ENCODE measurements at regions not wholly inside any gene's neighbourhood (a gene's known extent, or its start where the extent isn't known, plus 50 kb on each side); places are given as distances from the start of the nearest gene placed in this dataset.
"Not testable (repeated sequence)": the region's sequence is repeated elsewhere in the genome, so short reads cannot be mapped to it uniquely, and the experiment has no call there.

- Mint-ChIP-seq H3K36me3 (ENCODE audit: low read depth) (peaks cover 9% of the 10 kb centered on the region), H3K4me1 (peaks cover 40% of the 10 kb centered on the region), H3K4me3 (no peak overlapping the region), H3K9me3 (peaks cover 20% of the 10 kb centered on the region), H3K27me3 (peaks cover 3% of the 10 kb centered on the region), H3K27ac (peak overlapping the region; percentile 11)
- ATAC-seq: no peak
- DNase-seq: no peak
Measured at GRCh38 chr7:106459397-106460072, 174.8 kb upstream of the NAMPT start.

DNA sequence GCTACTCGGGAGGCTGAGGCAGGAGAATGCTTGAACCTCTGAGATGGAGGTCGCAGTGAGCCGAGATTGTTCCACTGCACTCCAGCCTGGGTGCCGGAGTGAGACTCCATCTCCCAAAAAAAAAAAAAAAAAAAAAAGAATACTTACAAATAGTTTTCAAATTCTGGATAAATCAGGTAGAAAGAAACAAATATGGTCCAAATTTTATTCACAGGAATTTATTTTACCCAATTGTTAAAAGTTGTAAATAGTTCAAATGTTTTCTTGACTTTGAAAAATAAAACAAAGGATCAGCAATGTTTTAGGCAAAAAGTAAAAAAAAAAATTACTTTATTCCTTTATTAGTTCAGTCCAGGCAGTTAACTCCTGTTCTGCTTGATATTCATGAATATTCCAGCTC lies 172.9 kb upstream of the NAMPT start:
- no peak overlapping the region for H3K27ac Mint-ChIP-seq
- H3K36me3 Mint-ChIP-seq (ENCODE audit: low read depth): peaks cover 12% of the 10 kb centered on the region
- peaks cover 33% of the 10 kb centered on the region for H3K9me3 Mint-ChIP-seq
- no peak overlapping the region for H3K4me3 Mint-ChIP-seq
- DNase-seq: no peak
- H3K4me1 Mint-ChIP-seq: peaks cover 27% of the 10 kb centered on the region
- peaks cover 5% of the 10 kb centered on the region for H3K27me3 Mint-ChIP-seq
- no peak for ATAC-seq

- ATAC-seq: no peak
- peaks cover 14% of the 10 kb centered on the region for H3K4me1 Mint-ChIP-seq
Measured at GRCh38 chr7:106456329-106456728, 171.5 kb upstream of the NAMPT start.

GRCh38 chr7:106452031-106452851 lies 167.5 kb upstream of the NAMPT start:
- peaks cover 28% of the 10 kb centered on the region for H3K36me3 Mint-ChIP-seq (ENCODE audit: low read depth)
- peaks cover 38% of the 10 kb centered on the region for H3K9me3 Mint-ChIP-seq
- no peak for DNase-seq
- no peak overlapping the region for H3K4me3 Mint-ChIP-seq
- H3K27ac Mint-ChIP-seq: no peak overlapping the region
- peaks cover 19% of the 10 kb centered on the region for H3K4me1 Mint-ChIP-seq
- no peak for ATAC-seq
- peaks cover 5% of the 10 kb centered on the region for H3K27me3 Mint-ChIP-seq

More at GRCh38 chr7:106456329-106456728, 171.5 kb upstream of the NAMPT start:
- H3K9me3 Mint-ChIP-seq: peaks cover 38% of the 10 kb centered on the region
- H3K27me3 Mint-ChIP-seq: peaks cover 5% of the 10 kb centered on the region
- no peak overlapping the region for H3K4me3 Mint-ChIP-seq
- no peak for DNase-seq
- H3K27ac Mint-ChIP-seq: no peak overlapping the region
- H3K36me3 Mint-ChIP-seq (ENCODE audit: low read depth): peaks cover 18% of the 10 kb centered on the region

DNA sequence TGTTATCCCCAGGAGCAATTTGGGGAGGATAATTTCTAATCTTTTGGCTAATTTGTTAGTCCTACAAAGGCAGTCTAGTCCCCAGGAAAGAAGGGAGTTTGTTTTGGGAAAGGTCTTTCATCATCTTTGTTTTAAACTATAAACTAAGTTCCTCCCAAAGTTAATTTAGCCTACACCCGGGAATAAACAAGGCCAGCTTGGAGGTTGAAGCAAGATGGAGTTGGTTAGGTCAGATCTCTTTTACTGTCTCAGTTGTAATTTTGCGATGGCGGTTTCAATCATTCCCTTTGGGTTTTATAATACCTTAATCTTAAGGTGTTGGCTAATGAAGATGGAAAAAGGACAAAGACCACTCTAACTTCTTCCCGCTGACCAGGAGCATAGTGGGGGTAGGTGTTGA lies 166.4 kb upstream of the NAMPT start:
- H3K36me3 Mint-ChIP-seq (ENCODE audit: low read depth): peaks cover 28% of the 10 kb centered on the region
- peaks cover 19% of the 10 kb centered on the region for H3K4me1 Mint-ChIP-seq
- no peak overlapping the region for H3K27ac Mint-ChIP-seq
- DNase-seq: no peak
- peaks cover 38% of the 10 kb centered on the region for H3K9me3 Mint-ChIP-seq
- no peak overlapping the region for H3K4me3 Mint-ChIP-seq
- peaks cover 5% of the 10 kb centered on the region for H3K27me3 Mint-ChIP-seq
- no peak for ATAC-seq

DNA sequence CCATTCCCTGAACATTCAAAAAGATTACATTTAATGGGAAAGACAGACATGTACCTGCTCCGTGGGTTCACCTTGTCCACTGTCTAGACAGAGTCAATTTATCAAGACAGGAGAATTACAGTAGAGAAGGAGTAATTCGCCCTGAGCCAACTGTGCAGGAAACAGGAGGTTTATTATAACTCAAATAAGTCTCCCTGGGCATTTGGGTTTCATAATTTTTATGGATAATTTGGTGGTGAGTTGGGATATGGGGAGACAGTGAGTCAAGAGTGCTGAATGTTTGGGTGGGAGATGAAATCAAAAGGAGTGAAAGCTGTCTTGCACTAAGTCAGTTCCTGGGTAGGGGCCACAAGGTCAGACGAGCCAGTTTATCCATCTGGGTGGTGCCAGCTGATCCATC lies 165.9 kb upstream of the NAMPT start:
- ATAC-seq: no peak
- H3K9me3 Mint-ChIP-seq: peaks cover 35% of the 10 kb centered on the region
- H3K27ac Mint-ChIP-seq: no peak overlapping the region
- DNase-seq: no peak
- peaks cover 28% of the 10 kb centered on the region for H3K36me3 Mint-ChIP-seq (ENCODE audit: low read depth)
- peaks cover 19% of the 10 kb centered on the region for H3K4me1 Mint-ChIP-seq
- peaks cover 4% of the 10 kb centered on the region for H3K27me3 Mint-ChIP-seq
- no peak overlapping the region for H3K4me3 Mint-ChIP-seq

DNA sequence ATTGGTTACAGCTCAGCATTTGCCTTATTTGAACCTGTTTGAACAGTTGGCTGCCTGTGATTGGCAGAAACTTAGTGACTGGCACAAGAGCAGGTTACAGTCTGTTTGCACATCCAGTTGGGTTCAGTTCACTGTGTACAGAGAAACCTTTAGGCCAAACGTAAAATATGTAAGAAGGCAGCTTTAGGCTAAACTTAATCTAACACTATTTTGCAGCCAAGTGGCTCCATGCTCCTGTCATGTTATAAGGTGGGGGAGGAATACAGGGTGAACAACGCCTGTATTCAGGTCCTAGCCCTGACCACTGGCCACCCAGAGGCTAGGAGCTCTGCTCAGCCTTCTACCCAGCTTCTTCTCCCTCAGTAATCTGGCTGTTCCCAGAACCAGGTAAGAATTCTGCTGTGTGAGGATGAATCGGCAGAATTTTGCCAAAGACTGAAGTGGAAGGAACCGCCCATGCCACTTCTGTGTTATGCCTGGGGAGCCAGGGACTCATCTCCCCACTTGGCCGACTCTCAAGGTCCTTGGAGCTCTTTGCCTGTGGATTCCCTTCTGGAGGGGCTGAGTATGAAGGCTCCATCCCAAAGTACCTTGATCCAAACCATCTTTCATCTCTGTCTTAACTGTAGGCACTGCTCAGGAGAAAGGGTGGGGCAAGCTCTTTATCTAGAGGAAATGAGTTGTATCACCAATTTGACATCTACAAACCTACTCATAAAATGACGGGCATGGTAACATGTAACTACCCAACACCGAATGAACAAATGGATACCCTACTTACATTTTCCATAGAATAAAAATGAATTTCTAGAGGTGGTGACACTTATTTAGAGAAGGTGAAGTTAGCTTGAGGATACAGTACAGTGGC lies 164.4 kb upstream of the NAMPT start:
- peak; percentile 46 for ATAC-seq
- peaks cover 31% of the 10 kb centered on the region for H3K36me3 Mint-ChIP-seq (ENCODE audit: low read depth)
- H3K27ac Mint-ChIP-seq: no peak overlapping the region
- H3K4me3 Mint-ChIP-seq: no peak overlapping the region
- no peak for DNase-seq
- peaks cover 19% of the 10 kb centered on the region for H3K4me1 Mint-ChIP-seq
- H3K27me3 Mint-ChIP-seq: peaks cover 15% of the 10 kb centered on the region
- H3K9me3 Mint-ChIP-seq: peaks cover 40% of the 10 kb centered on the region

DNA sequence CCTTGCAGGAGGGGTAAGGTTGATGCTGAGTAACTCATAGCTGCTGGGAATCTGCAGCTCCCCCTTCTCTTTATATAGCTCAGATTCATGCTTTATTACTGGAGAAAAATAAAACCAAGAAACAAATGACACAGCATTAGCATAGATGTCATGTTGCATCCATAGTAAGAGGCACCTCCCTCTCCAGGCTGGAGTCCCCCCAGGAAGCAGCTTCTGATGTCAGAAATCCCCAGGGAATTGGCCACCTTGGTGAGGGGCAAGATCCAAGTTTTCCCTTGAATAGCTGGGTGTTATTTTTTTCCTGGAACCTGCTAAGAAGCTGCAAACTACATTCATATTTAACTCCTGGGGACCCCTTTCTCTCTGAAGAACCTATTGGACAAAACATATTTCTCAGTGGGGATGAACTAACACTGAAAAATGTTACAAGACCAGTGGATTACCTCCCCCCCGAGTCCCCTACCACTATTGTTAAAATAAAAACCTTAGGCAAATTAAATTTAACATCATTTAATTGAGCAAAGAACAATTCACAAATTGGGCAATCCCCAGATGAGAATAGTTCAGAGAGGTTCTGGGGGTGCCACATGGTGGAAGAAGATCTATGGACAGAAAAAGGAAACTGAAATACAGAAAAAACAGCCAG lies 163.7 kb upstream of the NAMPT start:
- Mint-ChIP-seq H3K36me3 (ENCODE audit: low read depth) (peaks cover 29% of the 10 kb centered on the region), H3K9me3 (peaks cover 34% of the 10 kb centered on the region), H3K4me1 (peaks cover 19% of the 10 kb centered on the region), H3K27ac (no peak overlapping the region), H3K27me3 (peaks cover 16% of the 10 kb centered on the region), H3K4me3 (no peak overlapping the region)
- ATAC-seq: no peak
- DNase-seq: no peak

DNA sequence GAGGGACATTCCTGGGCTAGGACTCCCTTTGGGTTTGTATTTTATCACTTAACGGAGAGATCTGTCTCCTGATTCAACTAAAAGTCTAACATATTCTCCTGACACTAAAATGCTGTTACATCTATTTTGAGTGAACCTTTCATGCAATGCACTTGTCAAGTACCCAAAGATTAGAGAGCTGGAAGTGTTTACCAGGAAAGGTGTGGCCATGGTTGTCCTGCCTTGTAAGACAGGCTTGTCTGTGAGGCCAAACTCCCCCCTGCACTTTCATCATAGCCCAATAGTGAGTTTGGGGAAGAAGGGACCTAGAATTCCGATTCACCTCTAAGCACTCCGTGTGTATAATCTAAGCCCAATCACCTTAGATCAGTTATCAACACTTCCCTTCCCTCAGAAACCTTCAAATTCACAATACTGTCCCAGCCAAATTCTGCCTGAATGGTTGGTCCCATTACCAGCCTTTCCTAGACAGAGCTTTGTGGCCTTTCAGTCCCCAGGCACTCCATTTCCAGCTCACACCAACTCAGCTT lies 162.6 kb upstream of the NAMPT start:
- Mint-ChIP-seq H3K27me3 (peaks cover 20% of the 10 kb centered on the region), H3K4me1 (peaks cover 19% of the 10 kb centered on the region), H3K27ac (no peak overlapping the region), H3K4me3 (no peak overlapping the region), H3K9me3 (peaks cover 24% of the 10 kb centered on the region), H3K36me3 (ENCODE audit: low read depth) (peaks cover 25% of the 10 kb centered on the region)
- ATAC-seq (no peak), DNase-seq (no peak)

DNA sequence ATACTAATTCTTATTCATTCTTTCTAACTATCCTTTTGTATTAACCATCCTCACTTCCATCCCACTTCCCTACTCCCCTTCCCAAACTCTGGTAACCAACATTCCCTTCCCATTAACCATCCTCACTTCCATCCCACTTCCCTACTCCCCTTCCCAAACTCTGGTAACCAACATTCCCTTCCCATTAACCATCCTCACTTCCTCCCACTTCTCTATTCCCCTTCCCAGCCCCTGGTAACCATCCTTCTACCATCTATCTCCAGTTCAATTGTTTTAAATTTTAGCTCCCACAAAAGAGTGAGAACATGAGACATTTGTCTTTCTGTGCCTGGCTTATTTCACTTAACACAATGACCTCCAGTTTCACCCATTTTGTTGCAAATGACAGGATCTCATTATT lies 160.6 kb upstream of the NAMPT start:
- H3K4me3 Mint-ChIP-seq, ATAC-seq, H3K27ac Mint-ChIP-seq, DNase-seq: not testable (repeated sequence)
- Mint-ChIP-seq H3K36me3 (ENCODE audit: low read depth) (peaks cover 12% of the 10 kb centered on the region), H3K9me3 (peaks cover 12% of the 10 kb centered on the region), H3K27me3 (peaks cover 37% of the 10 kb centered on the region), H3K4me1 (peaks cover 16% of the 10 kb centered on the region)

DNA sequence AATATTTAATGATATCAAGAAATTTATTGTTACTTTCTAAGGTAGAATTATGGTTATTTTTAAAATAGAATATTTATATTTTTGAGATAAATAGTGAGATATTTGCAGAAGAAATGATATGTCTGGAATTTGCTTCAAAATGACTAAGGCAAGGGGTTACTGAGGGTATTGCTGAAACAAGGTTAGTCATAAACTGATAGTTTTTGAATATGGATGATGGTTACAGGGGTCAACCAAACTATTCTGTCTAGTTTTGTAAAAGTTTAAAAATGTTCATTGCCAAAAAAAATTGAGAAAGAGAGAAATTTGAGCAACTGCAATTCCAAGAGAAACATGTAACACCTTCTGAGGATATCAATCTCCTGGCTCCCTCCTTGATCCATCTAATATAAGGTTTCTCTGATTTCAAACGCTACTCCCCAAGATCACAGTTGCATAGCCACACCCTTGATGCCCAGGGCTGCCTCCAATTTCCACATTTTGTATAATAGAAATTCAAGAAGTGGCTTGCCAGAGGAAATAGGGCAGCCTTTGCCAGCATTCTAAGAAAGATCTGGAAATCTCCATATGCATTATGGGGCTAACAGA lies 159.4 kb upstream of the NAMPT start:
- H3K27ac Mint-ChIP-seq: no peak overlapping the region
- H3K27me3 Mint-ChIP-seq: peaks cover 44% of the 10 kb centered on the region
- peaks cover 11% of the 10 kb centered on the region for H3K36me3 Mint-ChIP-seq (ENCODE audit: low read depth)
- DNase-seq (no peak), ATAC-seq (no peak)
- H3K9me3 Mint-ChIP-seq: peaks cover 5% of the 10 kb centered on the region
- no peak overlapping the region for H3K4me3 Mint-ChIP-seq
- peaks cover 6% of the 10 kb centered on the region for H3K4me1 Mint-ChIP-seq

DNA sequence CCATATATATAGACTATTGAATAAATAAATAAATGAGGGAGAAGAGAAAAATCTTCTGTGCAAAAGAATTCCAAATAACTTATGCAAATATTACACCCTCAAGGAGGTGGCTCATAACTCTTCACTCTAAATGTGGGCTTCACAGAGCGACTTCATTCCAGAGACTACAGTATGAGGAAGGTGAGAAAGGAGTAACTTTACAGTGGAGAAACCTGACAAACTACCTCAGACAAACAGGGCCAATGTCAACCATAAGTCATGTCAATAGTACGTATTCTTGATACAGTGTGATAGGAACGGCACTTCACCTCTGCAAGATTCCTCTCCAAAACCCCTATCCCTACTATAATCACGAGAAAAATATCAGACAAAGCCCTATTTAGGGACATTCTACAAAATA lies 158.4 kb upstream of the NAMPT start:
- H3K27me3 Mint-ChIP-seq: peaks cover 47% of the 10 kb centered on the region
- no peak overlapping the region for H3K27ac Mint-ChIP-seq
- ATAC-seq: no peak
- H3K9me3 Mint-ChIP-seq: peaks cover 5% of the 10 kb centered on the region
- H3K4me1 Mint-ChIP-seq: no peaks in the 10 kb centered on the region
- H3K4me3 Mint-ChIP-seq: no peak overlapping the region
- DNase-seq: no peak
- H3K36me3 Mint-ChIP-seq (ENCODE audit: low read depth): peaks cover 11% of the 10 kb centered on the region

- no peak for DNase-seq
- Mint-ChIP-seq H3K4me3 (no peak overlapping the region), H3K4me1 (no peaks in the 10 kb centered on the region), H3K27me3 (peaks cover 48% of the 10 kb centered on the region), H3K27ac (no peak overlapping the region), H3K9me3 (peaks cover 5% of the 10 kb centered on the region), H3K36me3 (ENCODE audit: low read depth) (peaks cover 9% of the 10 kb centered on the region)
- no peak for ATAC-seq
Measured at GRCh38 chr7:106442476-106442875, 157.7 kb upstream of the NAMPT start.

- H3K27ac Mint-ChIP-seq; H3K36me3 Mint-ChIP-seq (ENCODE audit: low read depth); H3K9me3 Mint-ChIP-seq; DNase-seq; H3K4me1 Mint-ChIP-seq; ATAC-seq; H3K4me3 Mint-ChIP-seq: not testable (repeated sequence)
- H3K27me3 Mint-ChIP-seq: peaks cover 48% of the 10 kb centered on the region
Measured at GRCh38 chr7:106441343-106441742, 156.6 kb upstream of the NAMPT start.
